Neural cell (in vitro differentiated cells): ENCODE measurements at regions not wholly inside any gene's neighbourhood (a gene's known extent, or its start where the extent isn't known, plus 50 kb on each side); places are given as distances from the start of the nearest gene placed in this dataset.

ENCODE experiments used
- EP300 ChIP-seq: fragments of 450-650 bp; conservative IDR thresholded peaks from 2 replicates; pipeline ENCODE4 v1.6.1; 2014; ENCODE audit warnings: antibody characterized with exemption, mild to moderate bottlenecking, moderate library complexity; ENCODE audit not compliant: poor library complexity, severe bottlenecking
- EZH2 ChIP-seq: fragments of 200-600, 300-800 bp; shearing (Covaris generic), sonication (generic); IDR thresholded peaks from 2 replicates; pipeline ENCODE4 v1.6.1; 2014; ENCODE audit warnings: antibody characterized with exemption, low read length, borderline replicate concordance, mild to moderate bottlenecking; ENCODE audit not compliant: insufficient read depth, poor library complexity, severe bottlenecking
- POLR2AphosphoS5 ChIP-seq: IDR thresholded peaks from 2 replicates; pipeline ENCODE4 v1.6.1; 2012
- RAD21 ChIP-seq: fragments of 450-650 bp; conservative IDR thresholded peaks from 2 replicates; pipeline ENCODE4 v1.6.1; 2014; ENCODE audit warnings: antibody characterized with exemption, mild to moderate bottlenecking, moderate library complexity
- SMC3 ChIP-seq: fragments of 450-650 bp; conservative IDR thresholded peaks from 2 replicates; pipeline ENCODE4 v1.6.1; 2014; ENCODE audit warnings: antibody characterized with exemption, mild to moderate bottlenecking, moderate library complexity; ENCODE audit not compliant: poor library complexity
- TAF1 ChIP-seq: IDR thresholded peaks from 2 replicates; pipeline ENCODE4 v1.6.1; 2012; ENCODE audit warnings: low read depth
- TF ChIP-seq, protein P1 (sequence below): fragments of 450-650 bp; IDR thresholded peaks from 2 replicates; pipeline ENCODE4 v1.5.1; 2014; ENCODE audit warnings: antibody characterized with exemption, mild to moderate bottlenecking, moderate library complexity; ENCODE audit not compliant: poor library complexity, severe bottlenecking
- TF ChIP-seq, protein P2 (sequence below): IDR thresholded peaks from 2 replicates; pipeline ENCODE4 v1.6.1; 2012; ENCODE audit warnings: borderline replicate concordance

DNA sequence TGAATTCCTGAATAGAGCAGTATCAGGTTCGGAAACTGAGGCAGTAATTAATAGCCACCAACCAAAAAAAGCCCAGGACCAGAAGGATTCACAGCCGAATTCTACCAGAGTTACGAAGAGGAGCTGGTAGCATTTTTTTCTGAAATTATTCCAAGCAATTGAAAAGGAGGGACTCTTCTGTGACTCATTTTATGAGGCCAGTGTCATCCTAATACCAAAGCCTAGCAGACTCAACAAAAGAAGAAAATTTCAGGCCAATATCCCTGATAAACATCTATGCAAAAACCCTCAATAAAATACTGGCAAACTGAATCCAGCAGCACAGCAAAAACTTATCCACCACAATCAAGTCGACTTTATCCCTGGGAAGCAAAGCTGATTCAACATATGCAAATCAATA, 202.3 kb upstream of the SLC16A7 start:
- TF ChIP-seq POLR2AphosphoS5 (no peak), EP300 (no peak), SMC3 (no peak), RAD21 (no peak), EZH2 (no peak), TAF1 (no peak)
- TF ChIP-seq, protein P1, sequence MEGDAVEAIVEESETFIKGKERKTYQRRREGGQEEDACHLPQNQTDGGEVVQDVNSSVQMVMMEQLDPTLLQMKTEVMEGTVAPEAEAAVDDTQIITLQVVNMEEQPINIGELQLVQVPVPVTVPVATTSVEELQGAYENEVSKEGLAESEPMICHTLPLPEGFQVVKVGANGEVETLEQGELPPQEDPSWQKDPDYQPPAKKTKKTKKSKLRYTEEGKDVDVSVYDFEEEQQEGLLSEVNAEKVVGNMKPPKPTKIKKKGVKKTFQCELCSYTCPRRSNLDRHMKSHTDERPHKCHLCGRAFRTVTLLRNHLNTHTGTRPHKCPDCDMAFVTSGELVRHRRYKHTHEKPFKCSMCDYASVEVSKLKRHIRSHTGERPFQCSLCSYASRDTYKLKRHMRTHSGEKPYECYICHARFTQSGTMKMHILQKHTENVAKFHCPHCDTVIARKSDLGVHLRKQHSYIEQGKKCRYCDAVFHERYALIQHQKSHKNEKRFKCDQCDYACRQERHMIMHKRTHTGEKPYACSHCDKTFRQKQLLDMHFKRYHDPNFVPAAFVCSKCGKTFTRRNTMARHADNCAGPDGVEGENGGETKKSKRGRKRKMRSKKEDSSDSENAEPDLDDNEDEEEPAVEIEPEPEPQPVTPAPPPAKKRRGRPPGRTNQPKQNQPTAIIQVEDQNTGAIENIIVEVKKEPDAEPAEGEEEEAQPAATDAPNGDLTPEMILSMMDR, result no peak
- TF ChIP-seq, protein P2, sequence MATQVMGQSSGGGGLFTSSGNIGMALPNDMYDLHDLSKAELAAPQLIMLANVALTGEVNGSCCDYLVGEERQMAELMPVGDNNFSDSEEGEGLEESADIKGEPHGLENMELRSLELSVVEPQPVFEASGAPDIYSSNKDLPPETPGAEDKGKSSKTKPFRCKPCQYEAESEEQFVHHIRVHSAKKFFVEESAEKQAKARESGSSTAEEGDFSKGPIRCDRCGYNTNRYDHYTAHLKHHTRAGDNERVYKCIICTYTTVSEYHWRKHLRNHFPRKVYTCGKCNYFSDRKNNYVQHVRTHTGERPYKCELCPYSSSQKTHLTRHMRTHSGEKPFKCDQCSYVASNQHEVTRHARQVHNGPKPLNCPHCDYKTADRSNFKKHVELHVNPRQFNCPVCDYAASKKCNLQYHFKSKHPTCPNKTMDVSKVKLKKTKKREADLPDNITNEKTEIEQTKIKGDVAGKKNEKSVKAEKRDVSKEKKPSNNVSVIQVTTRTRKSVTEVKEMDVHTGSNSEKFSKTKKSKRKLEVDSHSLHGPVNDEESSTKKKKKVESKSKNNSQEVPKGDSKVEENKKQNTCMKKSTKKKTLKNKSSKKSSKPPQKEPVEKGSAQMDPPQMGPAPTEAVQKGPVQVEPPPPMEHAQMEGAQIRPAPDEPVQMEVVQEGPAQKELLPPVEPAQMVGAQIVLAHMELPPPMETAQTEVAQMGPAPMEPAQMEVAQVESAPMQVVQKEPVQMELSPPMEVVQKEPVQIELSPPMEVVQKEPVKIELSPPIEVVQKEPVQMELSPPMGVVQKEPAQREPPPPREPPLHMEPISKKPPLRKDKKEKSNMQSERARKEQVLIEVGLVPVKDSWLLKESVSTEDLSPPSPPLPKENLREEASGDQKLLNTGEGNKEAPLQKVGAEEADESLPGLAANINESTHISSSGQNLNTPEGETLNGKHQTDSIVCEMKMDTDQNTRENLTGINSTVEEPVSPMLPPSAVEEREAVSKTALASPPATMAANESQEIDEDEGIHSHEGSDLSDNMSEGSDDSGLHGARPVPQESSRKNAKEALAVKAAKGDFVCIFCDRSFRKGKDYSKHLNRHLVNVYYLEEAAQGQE, result no peak
